NCI-H187 treated with DMSO at 0.1 percent for 48 hours (cell line): ENCODE measurements at regions not wholly inside any gene's neighbourhood (a gene's known extent, or its start where the extent isn't known, plus 50 kb on each side); places are given as distances from the start of the nearest gene placed in this dataset.

Source experiments
- DNase-seq: peaks from one replicate; lab custom pipeline; 2025; lab: John Stamatoyannopoulos, UW

GRCh38 chr6:33923857-33924514, 120.2 kb upstream of the MLN start:
- no peak for DNase-seq

GRCh38 chr6:33921745-33922144, 117.9 kb upstream of the MLN start:
- DNase-seq = no peak

GRCh38 chr6:33918175-33918695, 114.4 kb upstream of the MLN start:
- no peak for DNase-seq

- DNase-seq = no peak
Measured at GRCh38 chr6:33915134-33915533, 111.3 kb upstream of the MLN start.

- no peak for DNase-seq
Measured at GRCh38 chr6:33914645-33915044, 110.8 kb upstream of the MLN start.

GRCh38 chr6:33912195-33912594, 108.4 kb upstream of the MLN start:
- DNase-seq = no peak

- DNase-seq = no peak
Measured at GRCh38 chr6:33911488-33911887, 107.7 kb upstream of the MLN start.

- no peak for DNase-seq
Measured at GRCh38 chr6:33910594-33910993, 106.8 kb upstream of the MLN start.

GRCh38 chr6:33909737-33910136, 105.9 kb upstream of the MLN start:
- DNase-seq = no peak

GRCh38 chr6:33908025-33908424, 104.2 kb upstream of the MLN start:
- no peak for DNase-seq

GRCh38 chr6:33907227-33907626, 103.4 kb upstream of the MLN start:
- no peak for DNase-seq

- DNase-seq = no peak
Measured at GRCh38 chr6:33906439-33906838, 102.6 kb upstream of the MLN start.

- peak; percentile 25 for DNase-seq
Measured at GRCh38 chr6:33905071-33905609, 101.3 kb upstream of the MLN start.

- no peak for DNase-seq
Measured at GRCh38 chr6:33904747-33905065, 100.9 kb upstream of the MLN start.

GRCh38 chr6:33904050-33904746, 100.4 kb upstream of the MLN start:
- DNase-seq = no peak

- DNase-seq = no peak
Measured at GRCh38 chr6:33903579-33903978, 99.8 kb upstream of the MLN start.

- no peak for DNase-seq
Measured at GRCh38 chr6:33902457-33902853, 98.7 kb upstream of the MLN start.

- DNase-seq = no peak
Measured at GRCh38 chr6:33901822-33902456, 98.1 kb upstream of the MLN start.

GRCh38 chr6:33898771-33899170, 95.0 kb upstream of the MLN start:
- DNase-seq = no peak

GRCh38 chr6:33897189-33897780, 93.5 kb upstream of the MLN start:
- no peak for DNase-seq

GRCh38 chr6:33896391-33897188, 92.8 kb upstream of the MLN start:
- DNase-seq = no peak

GRCh38 chr6:33895988-33896387, 92.2 kb upstream of the MLN start:
- no peak for DNase-seq
